NCI-H774 (cell line): ENCODE measurements at regions not wholly inside any gene's neighbourhood (a gene's known extent, or its start where the extent isn't known, plus 50 kb on each side); places are given as distances from the start of the nearest gene placed in this dataset.
"Not testable (repeated sequence)": the region's sequence is repeated elsewhere in the genome, so short reads cannot be mapped to it uniquely, and the experiment has no call there.

Source experiments
- DNase-seq: peaks from one replicate; lab custom pipeline; 2025; lab: John Stamatoyannopoulos, UW

DNA sequence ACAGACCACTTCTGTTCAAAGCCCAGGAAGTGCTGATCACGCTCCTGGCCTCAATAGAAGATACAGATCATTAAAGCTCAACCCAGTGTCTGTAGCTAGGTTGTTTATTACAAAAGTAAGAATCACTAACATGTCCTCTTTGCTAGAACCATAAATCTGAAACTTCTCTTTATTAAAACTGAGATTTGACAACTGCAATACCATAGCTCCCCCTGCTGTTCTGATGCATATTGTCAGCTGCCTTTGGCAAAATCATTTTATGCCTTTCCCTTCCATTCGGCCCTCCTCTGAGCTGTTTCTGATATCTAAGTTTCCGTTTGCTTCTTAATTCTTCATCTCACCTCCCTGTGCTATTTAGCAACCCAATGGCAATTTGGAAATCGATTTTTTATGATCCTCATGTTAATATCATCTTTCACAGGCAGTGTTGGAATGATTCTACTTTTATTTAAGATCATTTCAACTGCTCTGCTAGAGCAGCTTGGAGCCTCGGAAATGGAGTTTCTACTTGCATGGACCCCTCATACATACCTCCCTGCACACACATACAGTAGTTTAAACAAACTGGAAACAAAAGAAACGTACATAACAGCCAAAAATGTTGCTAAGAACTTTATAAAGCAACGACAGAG is 998.8 kb downstream of the MAT2B start:
- peak; percentile 51 for DNase-seq

DNA sequence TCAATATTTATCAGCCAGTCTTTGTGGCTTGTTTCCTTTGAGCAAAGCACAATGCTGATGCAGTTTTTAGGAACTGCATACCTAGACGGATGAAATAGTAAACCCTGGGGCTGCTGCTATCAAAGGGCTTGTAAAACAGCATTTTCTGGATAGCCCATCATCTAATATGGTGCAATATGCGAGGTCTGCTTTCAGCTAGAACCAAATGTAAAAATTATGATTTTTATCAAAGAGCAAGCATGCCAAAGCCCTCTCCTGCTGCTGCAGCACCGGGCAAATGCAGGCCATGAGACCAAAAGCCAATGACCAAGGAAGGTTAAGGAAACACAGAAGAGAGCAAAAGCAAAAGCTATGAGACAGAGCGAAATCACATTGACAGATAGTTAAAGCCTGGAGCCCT is 1000.4 kb downstream of the MAT2B start:
- DNase-seq, result no peak

DNA sequence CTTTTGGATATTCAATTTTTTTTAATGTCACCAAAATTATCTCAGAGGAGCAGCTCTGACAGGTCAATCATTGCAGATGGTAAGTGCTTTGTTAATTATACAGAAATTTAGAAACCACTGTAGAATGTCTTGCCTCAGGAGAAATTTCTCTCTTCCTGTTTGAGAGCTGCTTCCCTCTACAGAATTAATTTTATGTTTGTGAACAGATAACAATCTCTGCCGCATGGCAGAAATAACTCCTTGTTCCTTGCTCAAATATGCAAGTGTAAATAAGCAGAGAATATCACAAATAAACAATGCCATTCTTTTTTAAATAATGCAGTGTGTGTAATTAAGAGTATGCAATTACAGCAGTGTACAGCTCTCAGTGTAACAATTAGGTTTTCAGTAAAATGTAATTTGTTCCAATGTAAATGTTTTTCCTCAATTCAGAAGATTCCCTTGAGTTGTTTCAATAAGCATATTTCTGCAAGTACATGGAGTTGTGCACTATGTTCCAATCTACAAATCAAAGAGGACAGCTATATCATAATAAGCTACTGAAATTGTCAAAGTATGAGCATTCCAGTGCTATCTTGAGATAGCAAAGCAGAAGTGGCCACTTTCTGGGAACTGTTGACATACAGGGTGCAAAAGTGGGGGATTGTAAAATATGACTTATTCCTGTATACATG is 1012.8 kb downstream of the MAT2B start:
- DNase-seq, result no peak

DNA sequence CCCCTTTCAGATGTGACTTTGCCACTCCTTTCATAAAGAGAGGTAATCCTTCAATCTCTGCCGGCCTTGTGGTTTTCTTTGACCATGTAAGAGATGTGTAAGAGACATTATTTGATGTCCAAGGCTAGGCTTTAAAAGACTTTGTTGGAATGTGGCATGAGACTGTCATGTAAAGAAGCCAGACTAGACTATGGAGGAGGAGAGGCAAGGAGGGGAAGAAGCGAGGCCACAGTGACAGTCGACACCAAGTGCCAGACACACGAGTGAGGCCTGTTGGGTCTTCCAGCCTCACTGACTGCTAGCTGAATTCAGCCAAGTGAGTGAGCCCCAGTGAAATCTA is 1013.3 kb downstream of the MAT2B start:
- DNase-seq, result no peak

- no peak for DNase-seq
These were observed 1026.9 kb downstream of the MAT2B start for GRCh38 chr5:164532235-164532900.

DNA sequence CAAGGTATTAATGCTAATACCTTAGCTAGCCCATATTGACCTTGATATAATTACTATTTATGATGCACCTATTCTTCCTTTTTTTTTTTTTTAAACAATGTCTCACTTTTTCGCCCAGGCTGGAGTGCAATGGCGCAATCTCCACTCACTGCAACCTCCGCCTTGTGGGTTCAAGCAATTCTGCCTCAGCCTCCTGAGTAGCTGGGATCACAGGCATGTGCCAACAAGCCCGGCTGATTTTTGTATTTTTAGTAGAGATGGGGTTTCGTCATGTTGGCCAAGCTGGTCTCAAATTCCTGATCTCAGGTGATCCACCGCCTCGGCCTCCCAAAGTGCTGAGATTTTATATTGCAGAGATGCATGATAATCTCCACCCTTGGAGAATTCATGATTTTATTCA is 1028.0 kb downstream of the MAT2B start:
- DNase-seq, result not testable (repeated sequence)

GRCh38 chr5:164540174-164540573 is 1034.8 kb downstream of the MAT2B start:
- DNase-seq, result no peak

DNA sequence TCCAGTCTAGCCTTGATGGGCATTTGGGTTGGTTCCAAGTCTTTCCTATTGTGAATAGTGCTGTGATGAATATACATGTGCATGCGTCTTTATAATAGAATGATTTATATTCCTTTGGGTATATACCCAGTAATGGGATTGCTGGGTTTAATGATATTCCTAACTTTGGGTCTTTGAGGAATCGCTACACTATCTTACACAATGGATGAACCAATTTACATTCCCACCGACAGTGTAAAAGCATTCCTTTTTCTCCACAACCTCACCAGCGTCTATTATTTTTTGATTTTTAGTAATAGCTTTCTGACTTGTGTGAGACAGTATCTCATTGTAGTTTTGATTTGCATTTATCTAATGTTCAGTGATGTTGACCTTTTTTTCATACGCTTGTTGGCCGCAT is 1040.1 kb downstream of the MAT2B start:
- no peak for DNase-seq

DNA sequence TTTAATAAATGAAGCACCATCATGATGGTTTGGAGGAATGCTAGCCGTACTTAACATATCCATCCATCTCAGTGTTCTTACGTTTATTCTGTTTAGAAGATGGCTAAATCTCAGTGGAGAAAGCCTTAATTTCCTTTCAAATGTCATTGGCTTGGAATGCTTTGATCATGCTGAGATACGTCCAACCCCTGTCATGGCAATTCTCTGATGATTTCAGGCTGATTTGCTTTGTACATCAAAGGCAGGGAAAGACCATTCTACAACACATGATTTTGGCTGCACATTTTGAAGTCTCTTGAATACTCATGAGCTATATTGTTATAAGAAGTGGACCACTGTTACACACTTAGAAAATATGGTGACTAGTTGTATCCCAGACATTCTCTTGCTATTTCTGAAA is 1048.4 kb downstream of the MAT2B start:
- DNase-seq, result no peak

DNA sequence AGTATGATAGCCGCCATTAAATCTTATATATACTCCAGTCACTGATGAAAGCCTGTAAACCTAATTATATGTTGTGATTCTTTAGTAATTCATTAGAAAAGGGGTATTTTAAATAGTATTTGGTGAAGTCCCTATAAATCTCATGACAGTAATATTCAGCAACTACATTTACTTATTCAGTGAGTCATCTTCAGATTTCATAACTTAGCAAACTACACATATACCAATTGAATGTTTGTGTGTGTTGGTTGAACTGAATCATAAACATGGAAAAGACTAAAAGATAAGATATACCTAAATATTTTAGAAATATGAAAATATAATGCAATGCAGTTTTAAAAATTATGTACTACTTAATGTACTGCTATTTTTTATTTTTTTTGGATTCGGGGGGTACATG is 1050.4 kb downstream of the MAT2B start:
- no peak for DNase-seq

DNA sequence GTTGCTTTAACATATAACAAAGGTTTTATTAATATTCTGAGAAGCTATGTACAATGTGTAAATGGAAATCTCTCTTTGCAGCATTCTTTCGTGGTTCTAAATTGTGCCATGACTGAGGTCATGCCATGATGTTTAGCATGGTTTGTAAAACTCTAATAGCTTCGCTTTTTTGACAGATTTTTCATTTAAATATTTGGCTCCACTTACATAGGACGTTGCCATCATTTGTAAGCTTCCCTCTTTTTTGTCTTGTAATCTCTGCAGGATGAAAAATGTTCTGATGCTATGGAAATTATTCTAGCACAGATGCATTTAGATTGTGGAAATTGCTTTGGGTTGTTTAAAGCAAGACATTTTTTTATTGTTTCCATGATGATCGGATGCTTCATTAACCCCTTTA is 1054.8 kb downstream of the MAT2B start:
- DNase-seq, result no peak

DNA sequence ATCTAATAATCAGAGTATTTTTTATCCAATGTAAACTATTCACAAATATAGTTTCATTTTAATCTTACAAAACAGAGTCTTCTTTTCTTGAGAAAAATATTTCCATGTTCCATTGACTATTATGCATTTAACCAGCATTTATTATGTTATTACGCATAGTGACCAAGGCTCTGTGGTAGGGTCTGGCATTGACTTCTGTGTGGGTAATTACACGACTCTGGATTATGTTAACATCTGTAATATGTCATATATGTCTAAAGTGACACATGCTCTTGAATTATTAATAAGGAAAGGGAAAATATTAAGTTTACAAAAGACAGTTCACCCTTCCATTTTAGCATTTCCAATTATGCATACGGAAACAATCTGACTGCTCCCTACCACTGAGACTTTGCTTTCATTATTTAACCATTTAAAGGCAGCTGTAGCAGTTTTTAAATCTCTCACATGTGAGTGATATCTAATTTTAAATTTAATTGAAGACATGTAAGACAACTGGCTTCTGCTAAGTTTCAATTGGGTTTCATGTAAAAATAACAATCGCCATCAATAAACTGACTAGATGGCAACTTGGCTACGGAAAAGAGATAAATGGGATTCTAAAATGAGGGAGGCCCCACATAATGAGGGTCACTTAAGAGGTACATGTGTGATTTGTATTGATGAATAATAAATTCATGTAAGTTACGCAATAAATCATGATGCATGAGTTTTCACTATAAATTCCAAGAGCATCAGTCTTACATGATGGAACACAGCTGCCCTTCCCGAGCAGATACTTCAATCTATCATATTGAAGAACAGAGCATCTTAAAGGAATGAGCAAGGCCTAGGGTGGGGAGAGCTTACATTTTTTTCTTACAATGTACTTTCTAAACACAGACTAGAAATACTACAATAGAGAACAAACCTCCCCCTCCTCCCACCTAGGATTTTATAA is 1056.8 kb downstream of the MAT2B start:
- no peak for DNase-seq

DNA sequence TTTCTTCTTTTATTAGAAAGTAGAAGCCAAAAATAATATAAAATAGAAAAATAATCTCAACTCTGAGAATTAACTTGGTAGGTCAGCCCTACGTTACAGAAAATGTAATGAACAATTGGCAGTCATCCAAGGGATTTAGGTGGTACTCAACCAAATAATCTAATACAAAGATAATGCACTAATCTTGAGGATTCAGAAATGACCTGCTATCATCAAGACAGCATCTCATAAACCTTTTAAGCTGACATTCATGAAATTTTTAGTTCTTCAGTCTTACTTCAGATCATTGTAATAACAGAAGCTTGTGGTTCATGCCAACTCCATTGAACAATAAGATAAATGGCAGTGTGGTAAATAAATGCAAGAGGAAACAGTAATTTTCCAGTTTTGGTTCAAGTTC is 1058.0 kb downstream of the MAT2B start:
- DNase-seq, result no peak

- DNase-seq, result no peak
These were observed 1068.0 kb downstream of the MAT2B start for GRCh38 chr5:164573397-164573796.

DNA sequence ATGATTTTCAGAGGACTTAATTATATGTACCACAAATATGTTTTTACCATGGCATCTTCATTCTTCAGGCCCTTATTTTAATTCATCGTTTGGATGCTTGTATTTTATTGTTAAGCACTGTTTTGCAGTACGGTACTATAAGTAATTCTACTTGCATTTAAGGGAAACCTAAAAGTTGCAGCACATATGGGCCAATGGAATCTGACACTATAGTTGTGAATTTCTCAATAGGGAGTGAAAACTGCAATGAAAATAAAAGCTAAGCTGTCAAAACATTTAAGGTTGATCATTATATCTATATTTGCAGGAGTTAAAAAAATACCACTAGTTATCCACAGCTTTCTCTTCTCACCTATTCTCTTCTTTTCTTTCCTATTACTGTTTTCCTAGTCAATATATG is 1071.8 kb downstream of the MAT2B start:
- no peak for DNase-seq

- DNase-seq, result no peak
These were observed 1072.3 kb downstream of the MAT2B start for GRCh38 chr5:164577742-164578141.

GRCh38 chr5:164578401-164578800 is 1073.0 kb downstream of the MAT2B start:
- DNase-seq, result no peak

DNA sequence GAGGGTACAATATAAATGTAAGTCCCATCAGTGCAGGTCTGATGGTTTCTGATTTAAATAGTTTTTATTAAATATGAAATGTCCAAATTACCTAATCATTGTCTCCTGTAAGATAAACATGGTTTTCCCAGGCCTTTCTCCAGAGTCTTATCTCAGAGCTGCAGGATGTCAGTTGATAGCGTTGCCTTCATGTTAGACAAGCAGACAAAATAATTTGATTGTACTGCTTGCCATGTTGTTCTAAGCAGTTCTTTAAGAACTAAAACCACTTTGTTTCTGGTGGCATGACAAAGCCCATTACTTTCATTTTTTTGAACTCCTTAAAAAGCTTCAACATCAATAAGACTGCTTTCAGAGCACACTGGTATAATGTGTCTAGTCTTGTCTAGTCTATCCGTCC is 1073.5 kb downstream of the MAT2B start:
- DNase-seq, result no peak

- no peak for DNase-seq
These were observed 1074.7 kb downstream of the MAT2B start for GRCh38 chr5:164580155-164580554.

DNA sequence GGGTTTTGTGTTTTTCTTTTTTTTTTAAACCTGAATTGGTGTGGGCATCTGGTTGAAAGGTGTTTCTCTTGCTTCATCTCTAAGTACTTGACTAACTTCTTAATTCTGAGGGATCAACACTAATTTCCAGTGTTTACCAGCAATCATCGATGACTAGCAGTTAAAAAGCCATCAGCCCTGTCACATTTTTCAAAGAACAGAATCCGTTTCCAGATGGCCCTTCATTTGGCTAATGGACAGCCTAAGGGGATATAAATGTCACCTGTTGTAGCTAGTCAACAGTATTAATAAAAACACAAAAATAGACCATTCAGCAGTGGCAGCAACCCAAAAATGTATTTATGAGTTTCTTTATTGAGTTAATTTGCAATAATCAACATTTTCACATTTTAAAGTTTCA is 1076.5 kb downstream of the MAT2B start:
- no peak for DNase-seq

- no peak for DNase-seq
These were observed 1088.6 kb downstream of the MAT2B start for GRCh38 chr5:164593982-164594381.

GRCh38 chr5:164597293-164597900 is 1092.0 kb downstream of the MAT2B start:
- DNase-seq, result no peak
